ENCODE measurements at regions not wholly inside any gene's neighbourhood (a gene's known extent, or its start where the extent isn't known, plus 50 kb on each side); places are given as distances from the start of the nearest gene placed in this dataset.

GRCh38 chr9:18361646-18362045 is 112.3 kb upstream of the ADAMTSL1 start:
- Histone ChIP-seq H3K79me2 (ENCODE audit: control insufficient read depth, insufficient read depth, low read length) (no peaks in the 10 kb centered on the region), H3K4me1 (replicated peaks in 1 of 2; ENCODE audit: control insufficient read depth in 2 of 2, insufficient read depth in 2 of 2, low read length in 2 of 2) (no peaks in the 10 kb centered on the region), H2AFZ (ENCODE audit: low read depth, low read length) (no peak overlapping the region), H3K9me1 (ENCODE audit: control insufficient read depth, insufficient read depth, low read length) (no peaks in the 10 kb centered on the region), H3K27me3 (ENCODE audit: control insufficient read depth in 2 of 2, insufficient read depth in 2 of 2, low read length in 2 of 2) (no peaks in the 10 kb centered on the region), H3K4me3 (no peak overlapping the region), H3K36me3 (ENCODE audit: control insufficient read depth, insufficient read depth, low read length) (no peaks in the 10 kb centered on the region), H3K4me2 (ENCODE audit: insufficient read depth, low read length) (no peak overlapping the region), H3K9me3 (replicated peaks; ENCODE audit: control insufficient read depth, insufficient read depth, low read depth, low read length) (no peaks in the 10 kb centered on the region), H3K9ac (ENCODE audit: insufficient read depth in 1 of 2, low read depth in 2 of 2, low read length in 2 of 2) (no peak overlapping the region), H4K20me1 (replicated peaks; ENCODE audit: control insufficient read depth, insufficient read depth, low read length) (no peaks in the 10 kb centered on the region), H3K27ac (ENCODE audit: extremely low read depth, low read depth, low read length) (no peak overlapping the region)
- 0% methylated on average over 2 of the region's 2 CpGs for WGBS (ENCODE audit: insufficient coverage, low coverage, missing lambda C conversion rate)
- intact Hi-C loops (cut with micrococcal nuclease) = no loop called here
- ChIA-PET POLR2A (no interaction called here), CTCF (ENCODE audit: low intra/inter-chr PET ratio) (no interaction called here)
- FAIRE-seq (no peak), ATAC-seq (no peak), DNase-seq (ENCODE audit: extremely low read depth in 1 of 4, low spot score in 3 of 4) (no peak)
- in situ Hi-C loops (cut with MboI) = no loop called here
- BruUV-seq (replicated peaks) = no TSS peak
- no peak for TF ChIP-seq RUNX1 (IDR thresholded peaks at IDR 0.05; ENCODE audit: low read depth)
- no peak for TF ChIP-seq IRF1 (CRISPR knock-in tag; IDR thresholded peaks at IDR 0.05; ENCODE audit: borderline replicate concordance)
- TF ChIP-seq ZNF311 (CRISPR knock-in tag; IDR thresholded peaks at IDR 0.05) = no peak
- no peak for TF ChIP-seq ATF2 (CRISPR knock-in tag; IDR thresholded peaks at IDR 0.05)
- no peak for TF ChIP-seq GTF2B (IDR thresholded peaks at IDR 0.05; ENCODE audit: extremely low read depth, insufficient read length)
- no peak for TF ChIP-seq SRSF9 (IDR thresholded peaks at IDR 0.05; ENCODE audit: borderline replicate concordance, low read depth, low read length)
- no peak for TF ChIP-seq NEUROD1 (IDR thresholded peaks at IDR 0.05; ENCODE audit: borderline replicate concordance, low read depth, low read length, partially characterized antibody)
- TF ChIP-seq L3MBTL2 (IDR thresholded peaks at IDR 0.05) = no peak
- no peak for TF ChIP-seq PCBP1 (IDR thresholded peaks at IDR 0.05; ENCODE audit: low read depth, low read length, poor library complexity, severe bottlenecking)
- no peak for TF ChIP-seq ZFP30 (CRISPR knock-in tag; IDR thresholded peaks at IDR 0.05; ENCODE audit: borderline replicate concordance)
- TF ChIP-seq ZC3H8 (IDR thresholded peaks at IDR 0.05) = no peak
- no peak for TF ChIP-seq TCF15 (CRISPR knock-in tag; IDR thresholded peaks at IDR 0.05)
- no peak for TF ChIP-seq BRCA1 (IDR thresholded peaks at IDR 0.05)
- TF ChIP-seq BRCA1 (CRISPR knock-in tag; IDR thresholded peaks at IDR 0.05) = no peak
- no peak for TF ChIP-seq FIP1L1 (IDR thresholded peaks at IDR 0.05; ENCODE audit: low read depth, low read length, poor library complexity, severe bottlenecking)
- TF ChIP-seq CEBPZ (IDR thresholded peaks at IDR 0.05; ENCODE audit: borderline replicate concordance, low read depth, low read length) = no peak

All from K562 (cell line).